NCI-H526 treated with DMSO at 0.1 percent for 48 hours (cell line): ENCODE measurements at regions not wholly inside any gene's neighbourhood (a gene's known extent, or its start where the extent isn't known, plus 50 kb on each side); places are given as distances from the start of the nearest gene placed in this dataset.

Source experiments
- DNase-seq: peaks from one replicate; lab custom pipeline; 2025; lab: John Stamatoyannopoulos, UW

- DNase-seq, result no peak
These were observed 331.2 kb upstream of the SMARCA2 start for GRCh38 chr9:1683951-1684350.

- DNase-seq, result no peak
These were observed 316.2 kb upstream of the SMARCA2 start for GRCh38 chr9:1698991-1699390.

GRCh38 chr9:1701113-1701512 lies 314.0 kb upstream of the SMARCA2 start:
- DNase-seq, result no peak

GRCh38 chr9:1702701-1703100 lies 312.4 kb upstream of the SMARCA2 start:
- no peak for DNase-seq

- DNase-seq, result peak; percentile 90
These were observed 307.9 kb upstream of the SMARCA2 start for GRCh38 chr9:1707291-1707690.

GRCh38 chr9:1708219-1708618 lies 306.9 kb upstream of the SMARCA2 start:
- DNase-seq, result peak; percentile 30

GRCh38 chr9:1709347-1709746 lies 305.8 kb upstream of the SMARCA2 start:
- DNase-seq, result no peak

- DNase-seq, result no peak
These were observed 302.2 kb upstream of the SMARCA2 start for GRCh38 chr9:1712861-1713450.

GRCh38 chr9:1713841-1714240 lies 301.3 kb upstream of the SMARCA2 start:
- peak; percentile 89 for DNase-seq

- no peak for DNase-seq
These were observed 297.3 kb upstream of the SMARCA2 start for GRCh38 chr9:1717882-1718281.

GRCh38 chr9:1718836-1719235 lies 296.3 kb upstream of the SMARCA2 start:
- no peak for DNase-seq

GRCh38 chr9:1721196-1721595 lies 294.0 kb upstream of the SMARCA2 start:
- peak; percentile 45 for DNase-seq

GRCh38 chr9:1722404-1722803 lies 292.7 kb upstream of the SMARCA2 start:
- DNase-seq, result peak; percentile 95

GRCh38 chr9:1723522-1724015 lies 291.6 kb upstream of the SMARCA2 start:
- DNase-seq, result no peak

GRCh38 chr9:1726993-1727759 lies 288.0 kb upstream of the SMARCA2 start:
- DNase-seq, result peak; percentile 12

- no peak for DNase-seq
These were observed 285.5 kb upstream of the SMARCA2 start for GRCh38 chr9:1729631-1730030.

GRCh38 chr9:1732670-1733069 lies 282.5 kb upstream of the SMARCA2 start:
- no peak for DNase-seq

GRCh38 chr9:1738511-1739100 lies 276.5 kb upstream of the SMARCA2 start:
- DNase-seq, result no peak

GRCh38 chr9:1743121-1743960 lies 271.8 kb upstream of the SMARCA2 start:
- no peak for DNase-seq

GRCh38 chr9:1745980-1746379 lies 269.2 kb upstream of the SMARCA2 start:
- no peak for DNase-seq

- DNase-seq, result no peak
These were observed 267.7 kb upstream of the SMARCA2 start for GRCh38 chr9:1747417-1747967.

- no peak for DNase-seq
These were observed 266.7 kb upstream of the SMARCA2 start for GRCh38 chr9:1748407-1748806.
